Upper lobe of left lung (tissue), 4 donors: ENCODE measurements at regions not wholly inside any gene's neighbourhood (a gene's known extent, or its start where the extent isn't known, plus 50 kb on each side); places are given as distances from the start of the nearest gene placed in this dataset.

Source experiments
- EP300 ChIP-seq, 4 donors: sonication (generic); formaldehyde crosslinking; IDR thresholded peaks; one replicate each; pipeline ENCODE4 v1.5.1; 2017; ENCODE audit warnings: antibody characterized with exemption in 4 of 4, control low read depth in 2 of 4
- POLR2AphosphoS5 ChIP-seq, 2 donors: sonication (generic); formaldehyde crosslinking; IDR thresholded peaks; one replicate each; pipeline ENCODE4 v1.5.1; 2017; ENCODE audit warnings: antibody characterized with exemption in 2 of 2
- TF ChIP-seq, protein P1 (sequence below), 6 experiments: fragments of 450-650 bp in 4 of 6; fragments of 200-600 bp in 2 of 6; sonication (generic) in 2 of 6; IDR thresholded peaks; one replicate each; pipeline ENCODE4 v1.5.1; 2016 to 2019; ENCODE audit warnings: antibody characterized with exemption in 6 of 6

DNA sequence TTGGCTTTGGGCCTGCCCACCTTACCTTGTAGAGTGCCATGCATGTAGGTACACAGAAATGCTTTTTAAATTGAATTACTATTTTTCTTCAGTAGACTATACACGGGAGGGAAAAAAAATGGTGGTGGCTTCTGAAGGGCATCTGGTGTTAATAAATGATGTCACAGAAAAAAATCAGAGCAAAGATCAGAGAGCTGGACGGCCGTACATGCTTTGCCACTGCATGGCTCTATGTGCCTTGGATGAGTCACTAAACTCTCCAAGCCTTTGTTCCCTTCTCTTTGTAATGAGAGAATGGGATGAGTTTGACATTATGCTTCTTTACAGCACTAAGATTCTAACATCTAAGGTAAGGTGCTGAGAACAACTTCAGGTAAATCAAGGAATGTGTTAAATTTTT, 376.4 kb upstream of the DDHD1 start:
- TF ChIP-seq, protein P1, sequence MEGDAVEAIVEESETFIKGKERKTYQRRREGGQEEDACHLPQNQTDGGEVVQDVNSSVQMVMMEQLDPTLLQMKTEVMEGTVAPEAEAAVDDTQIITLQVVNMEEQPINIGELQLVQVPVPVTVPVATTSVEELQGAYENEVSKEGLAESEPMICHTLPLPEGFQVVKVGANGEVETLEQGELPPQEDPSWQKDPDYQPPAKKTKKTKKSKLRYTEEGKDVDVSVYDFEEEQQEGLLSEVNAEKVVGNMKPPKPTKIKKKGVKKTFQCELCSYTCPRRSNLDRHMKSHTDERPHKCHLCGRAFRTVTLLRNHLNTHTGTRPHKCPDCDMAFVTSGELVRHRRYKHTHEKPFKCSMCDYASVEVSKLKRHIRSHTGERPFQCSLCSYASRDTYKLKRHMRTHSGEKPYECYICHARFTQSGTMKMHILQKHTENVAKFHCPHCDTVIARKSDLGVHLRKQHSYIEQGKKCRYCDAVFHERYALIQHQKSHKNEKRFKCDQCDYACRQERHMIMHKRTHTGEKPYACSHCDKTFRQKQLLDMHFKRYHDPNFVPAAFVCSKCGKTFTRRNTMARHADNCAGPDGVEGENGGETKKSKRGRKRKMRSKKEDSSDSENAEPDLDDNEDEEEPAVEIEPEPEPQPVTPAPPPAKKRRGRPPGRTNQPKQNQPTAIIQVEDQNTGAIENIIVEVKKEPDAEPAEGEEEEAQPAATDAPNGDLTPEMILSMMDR (IDR thresholded peaks at IDR 0.05), result no peak
- no peak for TF ChIP-seq EP300 (IDR thresholded peaks at IDR 0.05)
- TF ChIP-seq POLR2AphosphoS5 (IDR thresholded peaks at IDR 0.05), result no peak
